ENCODE measurements at regions not wholly inside any gene's neighbourhood (a gene's known extent, or its start where the extent isn't known, plus 50 kb on each side); places are given as distances from the start of the nearest gene placed in this dataset.

- TF ChIP-seq SIN3A (IDR thresholded peaks at IDR 0.05; ENCODE audit: borderline replicate concordance, insufficient read depth, low read length) (no peak), REST (IDR thresholded peaks at IDR 0.05; ENCODE audit: insufficient read depth in 1 of 2, low read depth in 2 of 2, low read length in 2 of 2) (no peak), POLR2AphosphoS5 (IDR thresholded peaks at IDR 0.05; ENCODE audit: low read depth, low read length) (no peak), FOXP2 (optimal IDR thresholded peaks at IDR 0.05; ENCODE audit: borderline replicate concordance, extremely low read depth, extremely low read length, insufficient read depth) (no peak), TAF1 (IDR thresholded peaks at IDR 0.05; ENCODE audit: borderline replicate concordance, insufficient read depth, low read length) (no peak)
These were observed 189.3 kb downstream of the TRIM27 start for GRCh38 chr6:28734443-28734959.
